ENCODE measurements at regions not wholly inside any gene's neighbourhood (a gene's known extent, or its start where the extent isn't known, plus 50 kb on each side); places are given as distances from the start of the nearest gene placed in this dataset.

DNA sequence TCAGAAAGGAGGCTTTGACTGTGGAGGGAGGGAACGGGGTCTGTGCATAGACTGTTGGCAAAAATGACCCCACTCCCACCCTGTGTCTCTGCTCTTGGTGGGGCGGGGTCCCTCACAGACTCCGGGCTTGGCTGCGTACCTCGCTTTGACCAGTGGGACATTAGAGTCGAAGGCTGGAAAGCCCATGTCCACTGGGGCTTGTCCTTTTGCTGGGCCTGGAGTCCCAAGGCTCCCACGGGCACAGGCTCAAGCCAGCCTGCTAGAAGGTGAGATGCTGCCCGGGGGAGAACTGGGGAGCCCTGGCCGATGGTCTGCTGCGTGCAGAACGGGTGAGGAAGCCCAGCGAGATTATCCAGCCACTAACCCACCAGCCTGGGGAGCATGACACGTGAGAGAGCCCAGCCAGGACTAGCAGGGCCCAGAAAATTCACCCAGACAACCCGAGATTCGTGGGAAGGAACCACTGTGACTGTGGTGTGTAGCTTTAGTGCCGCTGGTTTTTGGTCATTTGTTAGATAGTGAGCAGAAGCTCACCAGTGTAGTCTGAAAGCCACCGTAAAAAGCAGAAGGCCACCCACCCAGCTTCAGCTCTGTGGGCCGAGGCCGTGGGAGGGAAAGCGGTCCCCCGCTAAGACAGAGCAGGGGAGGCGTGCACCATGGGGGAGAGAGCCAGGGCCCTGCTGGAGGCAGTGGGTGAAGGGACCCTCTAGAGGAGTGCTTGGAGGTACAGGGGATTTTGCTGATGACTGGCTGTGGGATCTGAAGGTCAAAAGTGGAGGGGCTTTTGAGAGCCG, 78.3 kb upstream of the C1orf174 start:
- Histone ChIP-seq H3K9me3 (ENCODE audit: control insufficient read depth, insufficient read depth, low read length) (no peaks in the 10 kb centered on the region), H3K79me2 (ENCODE audit: control insufficient read depth, low read length) (no peaks in the 10 kb centered on the region), H3K4me3 (ENCODE audit: low read length) (no peak overlapping the region), H3K4me2 (ENCODE audit: low read length) (no peak overlapping the region), H3K27ac (ENCODE audit: low read depth, low read length) (no peak overlapping the region), H3F3A (ENCODE audit: control insufficient read depth, insufficient read depth) (no peaks in the 10 kb centered on the region), H3K9me2 (replicated peaks; ENCODE audit: control insufficient read depth, low read length) (no peaks in the 10 kb centered on the region), H3K4me1 (ENCODE audit: control insufficient read depth, low read length) (no peaks in the 10 kb centered on the region), H3K27me3 (ENCODE audit: control insufficient read depth, low read length) (no peaks in the 10 kb centered on the region), H4K20me1 (ENCODE audit: control insufficient read depth, insufficient read depth, low read depth, low read length) (no peaks in the 10 kb centered on the region), H3K36me3 (ENCODE audit: control insufficient read depth, low read length) (no peaks in the 10 kb centered on the region)
- TF ChIP-seq, protein P1, sequence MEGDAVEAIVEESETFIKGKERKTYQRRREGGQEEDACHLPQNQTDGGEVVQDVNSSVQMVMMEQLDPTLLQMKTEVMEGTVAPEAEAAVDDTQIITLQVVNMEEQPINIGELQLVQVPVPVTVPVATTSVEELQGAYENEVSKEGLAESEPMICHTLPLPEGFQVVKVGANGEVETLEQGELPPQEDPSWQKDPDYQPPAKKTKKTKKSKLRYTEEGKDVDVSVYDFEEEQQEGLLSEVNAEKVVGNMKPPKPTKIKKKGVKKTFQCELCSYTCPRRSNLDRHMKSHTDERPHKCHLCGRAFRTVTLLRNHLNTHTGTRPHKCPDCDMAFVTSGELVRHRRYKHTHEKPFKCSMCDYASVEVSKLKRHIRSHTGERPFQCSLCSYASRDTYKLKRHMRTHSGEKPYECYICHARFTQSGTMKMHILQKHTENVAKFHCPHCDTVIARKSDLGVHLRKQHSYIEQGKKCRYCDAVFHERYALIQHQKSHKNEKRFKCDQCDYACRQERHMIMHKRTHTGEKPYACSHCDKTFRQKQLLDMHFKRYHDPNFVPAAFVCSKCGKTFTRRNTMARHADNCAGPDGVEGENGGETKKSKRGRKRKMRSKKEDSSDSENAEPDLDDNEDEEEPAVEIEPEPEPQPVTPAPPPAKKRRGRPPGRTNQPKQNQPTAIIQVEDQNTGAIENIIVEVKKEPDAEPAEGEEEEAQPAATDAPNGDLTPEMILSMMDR (IDR thresholded peaks at IDR 0.05; ENCODE audit: low read depth, low read length, poor library complexity, severe bottlenecking) = no peak
- no peak for TF ChIP-seq EZH2phosphoT487 (IDR thresholded peaks at IDR 0.05; ENCODE audit: borderline replicate concordance, low read length)

DNA sequence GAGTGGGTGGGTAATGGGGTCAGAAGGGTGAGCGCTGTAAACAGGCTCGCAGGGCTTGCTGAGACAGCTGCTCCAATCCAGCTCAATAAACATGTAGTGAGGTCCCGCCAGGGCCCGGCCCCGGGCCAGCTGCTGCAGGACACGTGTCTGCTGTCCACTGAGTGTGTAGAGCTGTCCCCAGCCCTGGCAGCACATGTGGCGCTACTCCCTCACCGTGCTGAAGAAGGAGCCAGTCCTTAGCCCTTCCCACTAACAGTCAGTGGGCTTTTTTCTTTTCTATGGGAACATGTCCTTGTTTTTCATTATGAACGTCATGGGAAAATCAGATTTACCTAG, 78.9 kb upstream of the C1orf174 start:
- H4K20me1 ChIP-seq (ENCODE audit: control insufficient read depth, insufficient read depth, low read depth, low read length) = no peaks in the 10 kb centered on the region
- H3F3A ChIP-seq (ENCODE audit: control insufficient read depth, insufficient read depth) = no peaks in the 10 kb centered on the region
- no peaks in the 10 kb centered on the region for H3K9me2 ChIP-seq (replicated peaks; ENCODE audit: control insufficient read depth, low read length)
- no peak overlapping the region for H3K4me2 ChIP-seq (ENCODE audit: low read length)
- H3K4me1 ChIP-seq (ENCODE audit: control insufficient read depth, low read length) = peaks cover under 1% of the 10 kb centered on the region; the same call in 1 of the 2 replicates
- H3K4me3 ChIP-seq (ENCODE audit: low read length) = no peak overlapping the region
- no peaks in the 10 kb centered on the region for H3K79me2 ChIP-seq (ENCODE audit: control insufficient read depth, low read length)
- H3K27ac ChIP-seq (ENCODE audit: low read depth, low read length) = no peak overlapping the region
- H3K27me3 ChIP-seq (ENCODE audit: control insufficient read depth, low read length) = no peaks in the 10 kb centered on the region
- H3K36me3 ChIP-seq (ENCODE audit: control insufficient read depth, low read length) = no peaks in the 10 kb centered on the region
- TF ChIP-seq, protein P1 (IDR thresholded peaks at IDR 0.05; ENCODE audit: low read depth, low read length, poor library complexity, severe bottlenecking) = no peak
- TF ChIP-seq EZH2phosphoT487 (IDR thresholded peaks at IDR 0.05; ENCODE audit: borderline replicate concordance, low read length) = no peak
- no peaks in the 10 kb centered on the region for H3K9me3 ChIP-seq (ENCODE audit: control insufficient read depth, insufficient read depth, low read length)

DNA sequence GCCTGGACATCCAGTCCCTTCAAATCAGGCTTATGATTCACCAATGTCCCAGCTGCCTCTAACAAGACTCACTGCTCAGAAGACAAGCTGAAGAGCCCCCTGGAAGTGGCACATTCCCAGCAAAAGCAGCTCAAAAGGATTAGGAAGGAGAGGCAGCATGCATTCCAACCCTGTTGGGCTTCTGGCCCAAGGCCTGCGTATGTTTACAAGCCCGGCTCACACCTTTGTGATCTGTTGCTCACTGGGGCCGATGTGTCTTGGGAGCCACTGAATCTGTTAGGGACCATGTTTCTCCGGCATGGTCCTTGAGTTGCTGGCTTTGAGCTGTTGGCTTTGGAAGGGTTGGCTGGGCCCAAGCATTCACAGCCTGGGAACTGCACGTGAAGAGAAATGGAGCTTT, 81.2 kb upstream of the C1orf174 start:
- H3F3A ChIP-seq (ENCODE audit: control insufficient read depth, insufficient read depth) = no peaks in the 10 kb centered on the region
- no peaks in the 10 kb centered on the region for H3K36me3 ChIP-seq (ENCODE audit: control insufficient read depth, low read length)
- H4K20me1 ChIP-seq (ENCODE audit: control insufficient read depth, insufficient read depth, low read depth, low read length) = no peaks in the 10 kb centered on the region
- H3K79me2 ChIP-seq (ENCODE audit: control insufficient read depth, low read length) = no peaks in the 10 kb centered on the region
- no peak overlapping the region for H3K4me2 ChIP-seq (ENCODE audit: low read length)
- H3K4me1 ChIP-seq (ENCODE audit: control insufficient read depth, low read length) = peaks cover 9% of the 10 kb centered on the region
- H3K9me2 ChIP-seq (replicated peaks; ENCODE audit: control insufficient read depth, low read length) = no peaks in the 10 kb centered on the region
- no peaks in the 10 kb centered on the region for H3K9me3 ChIP-seq (ENCODE audit: control insufficient read depth, insufficient read depth, low read length)
- no peak for TF ChIP-seq EZH2phosphoT487 (IDR thresholded peaks at IDR 0.05; ENCODE audit: borderline replicate concordance, low read length)
- TF ChIP-seq, protein P1 (IDR thresholded peaks at IDR 0.05; ENCODE audit: low read depth, low read length, poor library complexity, severe bottlenecking) = no peak
- no peaks in the 10 kb centered on the region for H3K27me3 ChIP-seq (ENCODE audit: control insufficient read depth, low read length)
- no peak overlapping the region for H3K27ac ChIP-seq (ENCODE audit: low read depth, low read length)
- H3K4me3 ChIP-seq (ENCODE audit: low read length) = no peak overlapping the region

Measured in DOHH2 (cell line).